GM21576 (cell line): ENCODE measurements at regions not wholly inside any gene's neighbourhood (a gene's known extent, or its start where the extent isn't known, plus 50 kb on each side); places are given as distances from the start of the nearest gene placed in this dataset.
"Not testable (repeated sequence)": the region's sequence is repeated elsewhere in the genome, so short reads cannot be mapped to it uniquely, and the experiment has no call there.

Experiments
- ATAC-seq: cut with Tn5 transposase; IDR thresholded peaks from one replicate; pipeline ENCODE4 v1.9.1; 2021; ENCODE audit warnings: mild to moderate bottlenecking, moderate library complexity; ENCODE audit not compliant: unreplicated experiment

DNA sequence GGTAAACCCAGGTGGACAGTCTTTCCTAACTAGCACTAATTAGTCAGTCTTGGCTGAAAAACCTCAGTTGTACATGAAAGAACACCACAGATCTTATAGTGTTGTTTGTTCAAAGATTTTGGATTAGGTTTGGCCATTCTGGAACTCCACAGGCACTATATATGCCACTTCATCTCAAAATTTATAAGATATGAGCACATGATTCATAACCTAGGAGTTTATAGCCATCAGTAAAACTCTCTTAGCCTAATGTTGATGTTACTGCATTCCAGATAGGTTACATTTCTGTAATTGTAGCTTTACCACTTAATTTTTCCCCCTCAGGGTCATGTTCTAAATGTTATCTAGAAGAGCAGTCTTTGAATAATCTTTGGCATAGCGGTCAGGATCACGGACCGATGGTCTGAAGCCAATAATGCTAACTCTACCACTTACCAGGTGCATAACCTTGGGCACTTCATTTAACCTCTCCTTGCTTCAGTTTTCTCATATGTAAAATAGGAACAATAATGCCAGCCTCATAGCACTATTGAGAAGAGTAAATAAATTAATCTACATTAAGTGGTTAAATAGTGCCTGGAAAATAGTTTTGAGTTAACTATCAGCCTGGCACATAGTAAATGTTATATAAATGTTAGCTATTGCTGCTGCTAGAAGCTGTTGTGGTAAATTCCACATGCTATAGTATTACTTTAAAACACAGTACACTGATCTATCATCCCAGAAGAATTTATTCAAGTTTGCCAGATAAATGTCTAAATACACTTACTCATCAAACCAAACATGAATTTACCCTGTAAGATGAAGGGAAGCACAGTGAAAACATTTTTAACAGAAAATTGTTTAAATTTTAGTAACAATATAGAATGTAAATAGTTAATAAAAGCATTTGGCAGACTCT is 743.9 kb downstream of the NR2F1-AS1 start:
- no peak for ATAC-seq

DNA sequence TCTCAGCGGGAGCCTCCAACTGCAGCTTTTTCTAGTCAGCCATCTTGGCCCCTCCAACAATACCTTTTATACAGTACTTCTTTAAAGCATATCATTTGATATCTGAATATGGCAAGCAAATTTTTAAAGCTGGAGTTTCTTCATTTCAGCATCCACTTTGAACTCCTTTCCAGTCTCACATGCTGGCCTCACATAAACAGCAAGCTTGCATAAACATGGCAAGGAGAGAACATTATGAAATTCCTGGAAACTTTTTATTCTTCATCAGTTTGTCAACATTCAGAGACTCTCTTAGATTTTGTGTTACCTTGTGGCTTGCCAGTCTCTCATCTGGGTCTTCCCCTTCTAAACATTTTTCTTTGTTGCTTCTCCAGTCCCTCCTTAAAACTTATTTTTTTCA is 745.3 kb downstream of the NR2F1-AS1 start:
- no peak for ATAC-seq

DNA sequence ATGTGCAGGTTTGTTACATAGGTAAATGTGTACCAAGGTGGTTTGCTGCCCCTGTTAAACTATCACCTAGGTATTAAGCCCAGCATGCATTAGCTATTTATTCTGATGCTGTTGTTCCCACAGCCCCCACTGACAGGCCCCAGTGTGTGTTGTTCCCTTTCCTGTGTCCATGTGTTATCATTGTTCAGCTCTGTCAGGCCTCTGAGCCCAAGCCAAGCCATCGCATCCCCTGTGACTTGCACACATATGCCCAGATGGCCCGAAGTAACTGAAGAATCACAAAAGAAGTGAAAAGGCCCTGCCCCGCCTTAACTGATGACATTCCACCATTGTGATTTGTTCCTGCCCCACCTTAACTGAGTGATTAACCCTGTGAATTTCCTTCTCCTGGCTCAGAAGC is 757.5 kb downstream of the NR2F1-AS1 start:
- ATAC-seq = not testable (repeated sequence)

DNA sequence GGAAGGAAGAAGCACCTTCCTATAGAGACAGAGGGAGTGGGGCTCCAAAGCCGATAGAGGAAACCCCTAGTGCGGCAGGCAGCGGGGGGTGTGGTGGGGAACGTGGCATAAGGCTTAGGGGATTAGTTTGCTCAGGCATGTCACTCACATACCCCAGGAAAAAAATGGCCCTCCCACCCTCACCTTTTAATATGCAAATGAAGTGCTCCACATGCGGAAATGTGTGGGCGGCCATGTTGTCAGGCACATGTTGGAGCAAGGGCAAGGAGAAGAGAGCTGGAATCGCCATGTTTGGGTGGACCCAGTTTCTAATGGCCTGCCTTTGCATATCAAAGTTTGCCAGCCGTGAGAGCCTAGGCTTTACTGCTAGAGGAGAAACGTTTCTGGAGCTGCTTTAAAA is 758.8 kb downstream of the NR2F1-AS1 start:
- ATAC-seq = no peak

DNA sequence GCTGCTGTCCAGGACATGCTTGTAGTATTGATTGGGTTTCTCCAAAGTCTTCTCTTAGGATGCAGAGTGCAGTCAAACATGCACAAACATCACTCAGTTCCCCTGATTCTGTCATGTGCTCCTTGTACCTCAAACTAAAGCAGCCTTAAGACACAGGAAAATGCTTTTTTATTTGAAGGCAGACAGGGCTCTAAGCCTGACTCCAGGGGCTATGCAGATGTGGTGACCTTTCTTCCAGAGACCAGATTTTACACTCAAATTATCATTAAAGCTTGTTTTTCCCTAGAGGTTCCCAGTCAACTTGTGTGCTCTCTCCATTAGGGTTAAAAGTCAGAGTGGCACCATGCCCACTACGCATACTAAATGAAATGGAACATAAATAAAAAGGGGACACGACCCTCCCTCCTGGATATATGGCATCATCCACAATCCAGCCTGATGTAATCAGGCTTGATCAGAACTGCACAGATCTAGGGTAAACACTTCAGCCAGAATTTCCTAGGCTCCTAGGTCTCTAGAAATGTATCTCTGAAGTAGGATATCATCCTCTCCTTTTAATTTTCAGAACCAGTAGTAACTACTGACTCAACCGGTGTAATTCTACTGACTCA is 771.1 kb downstream of the NR2F1-AS1 start:
- ATAC-seq = no peak

DNA sequence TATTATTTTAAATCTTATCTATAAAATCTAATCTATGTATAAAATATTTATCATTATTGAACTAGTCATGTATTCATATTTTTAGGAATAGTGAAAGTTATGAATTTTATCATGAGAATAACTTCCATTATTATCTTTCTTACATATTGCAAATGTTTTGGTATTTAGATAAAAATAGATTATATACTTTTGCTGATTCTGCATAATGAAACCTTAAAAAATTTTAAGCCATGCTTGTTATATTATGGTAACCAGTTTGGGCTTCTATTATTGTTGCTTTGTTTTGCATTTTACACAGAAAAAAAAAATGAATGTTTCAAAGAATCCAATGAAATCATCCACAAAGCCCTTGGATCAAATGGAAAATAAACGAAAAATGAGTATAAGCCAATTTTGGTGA is 772.5 kb downstream of the NR2F1-AS1 start:
- no peak for ATAC-seq

DNA sequence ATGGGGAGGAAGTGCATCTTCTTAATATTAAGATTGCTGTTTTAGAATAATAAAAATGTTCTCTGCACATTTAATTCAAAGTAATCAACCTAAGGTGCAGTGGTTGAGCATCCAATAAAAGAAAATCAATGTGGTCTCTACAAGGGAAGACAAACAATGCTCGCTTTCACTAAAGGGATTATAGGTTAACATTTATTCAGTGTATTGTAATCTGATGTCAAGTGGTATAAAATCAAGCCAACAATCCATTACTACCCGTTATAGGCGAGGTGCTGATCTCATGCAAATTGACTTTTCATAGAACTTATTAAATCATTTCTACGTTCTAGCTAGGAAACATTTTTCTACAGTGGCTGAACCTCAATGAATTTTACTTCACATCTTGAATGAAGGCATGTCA is 773.9 kb downstream of the NR2F1-AS1 start:
- ATAC-seq = no peak

DNA sequence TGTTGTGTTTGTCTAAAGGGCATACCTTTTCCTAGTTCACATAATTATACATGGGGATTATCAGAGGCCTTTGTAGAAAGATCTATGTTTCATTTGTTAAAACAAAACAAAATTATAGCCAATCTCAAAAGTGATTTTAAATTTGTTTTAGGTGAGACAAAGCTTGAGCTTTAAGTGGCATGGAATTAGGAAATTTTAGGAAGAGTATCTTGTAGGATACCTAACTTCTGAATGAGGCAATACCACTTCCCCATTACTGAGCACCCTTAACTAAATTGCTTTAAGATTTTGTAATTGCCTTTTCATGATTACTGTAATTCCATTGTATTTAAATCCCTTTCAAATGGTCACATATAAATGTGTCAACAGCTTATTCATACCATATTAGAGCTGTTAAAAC is 775.6 kb downstream of the NR2F1-AS1 start:
- no peak for ATAC-seq

DNA sequence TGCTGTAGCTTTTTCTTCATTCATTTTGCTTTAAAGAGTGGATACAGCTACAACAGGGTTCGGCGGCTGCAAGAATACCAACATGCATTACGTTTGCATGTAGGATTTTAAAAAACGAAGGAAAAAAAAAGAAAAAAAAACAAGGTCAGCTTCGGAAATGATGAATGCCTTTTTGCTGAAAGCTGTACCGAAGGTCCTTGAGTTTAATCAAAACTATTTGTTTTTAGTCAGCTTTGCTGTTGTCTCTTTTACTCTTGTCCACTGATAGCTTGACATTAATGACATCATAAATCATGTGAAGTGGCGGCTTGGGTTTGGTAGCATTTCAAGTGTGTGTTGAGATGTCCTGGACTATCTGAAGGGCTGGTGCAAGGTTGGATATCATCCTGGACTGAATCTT is 779.1 kb downstream of the NR2F1-AS1 start:
- ATAC-seq = no peak

DNA sequence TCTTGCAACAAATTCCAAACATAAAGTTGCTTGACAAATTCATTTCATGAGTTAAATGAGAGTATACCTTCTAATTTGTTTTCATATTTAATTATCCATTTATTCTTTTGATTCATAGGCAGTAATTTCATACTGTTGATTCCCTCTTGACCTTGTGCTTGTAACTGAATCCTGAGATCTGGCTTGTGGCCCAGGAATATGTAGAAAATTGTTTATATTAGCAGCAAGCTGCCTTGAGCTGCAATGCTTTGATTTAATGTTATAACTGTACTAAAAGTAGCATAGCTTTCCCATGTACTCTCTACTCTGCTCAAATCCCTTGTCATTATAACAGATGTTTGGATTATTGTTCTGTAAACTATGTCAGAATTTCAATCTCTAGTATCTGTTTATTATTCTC is 780.7 kb downstream of the NR2F1-AS1 start:
- ATAC-seq = no peak

DNA sequence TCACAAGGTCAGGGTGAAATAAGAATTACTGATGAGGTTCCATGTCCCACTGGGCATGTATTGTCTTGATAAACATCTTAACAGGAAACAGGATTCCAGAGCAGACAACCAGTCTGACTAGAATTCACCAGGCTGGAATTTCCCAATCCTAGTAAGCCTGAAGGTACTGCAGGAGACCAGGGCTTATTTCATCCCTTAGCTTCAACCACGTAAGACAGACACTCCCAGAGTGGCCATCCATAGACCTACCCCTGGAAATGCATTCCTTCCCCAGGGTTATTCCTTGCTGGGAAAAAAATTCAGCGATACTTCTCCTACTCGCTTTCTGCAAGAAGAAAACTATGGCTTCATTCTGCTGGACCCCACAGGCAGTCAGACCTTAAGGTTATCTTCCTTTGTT is 785.4 kb downstream of the NR2F1-AS1 start:
- ATAC-seq = no peak

DNA sequence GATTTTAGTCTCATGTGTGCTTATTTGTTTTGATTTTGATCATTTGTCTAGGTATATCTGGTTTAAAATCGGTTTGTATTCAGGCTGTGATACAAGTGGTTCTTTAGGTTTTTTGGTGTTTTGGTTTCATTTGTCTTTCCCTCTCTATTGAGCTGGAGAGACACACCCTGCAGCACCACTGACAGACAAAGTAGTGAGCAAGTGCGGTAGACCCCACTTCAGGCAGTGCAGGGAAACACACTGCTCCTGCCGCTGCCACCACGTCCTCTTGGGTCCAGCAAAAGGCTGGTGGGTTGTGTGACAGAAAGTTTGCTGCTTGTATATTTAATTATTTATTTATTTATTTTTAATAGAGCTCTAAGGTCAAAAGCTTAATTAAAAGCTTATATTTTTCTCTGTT is 801.0 kb downstream of the NR2F1-AS1 start:
- no peak for ATAC-seq

DNA sequence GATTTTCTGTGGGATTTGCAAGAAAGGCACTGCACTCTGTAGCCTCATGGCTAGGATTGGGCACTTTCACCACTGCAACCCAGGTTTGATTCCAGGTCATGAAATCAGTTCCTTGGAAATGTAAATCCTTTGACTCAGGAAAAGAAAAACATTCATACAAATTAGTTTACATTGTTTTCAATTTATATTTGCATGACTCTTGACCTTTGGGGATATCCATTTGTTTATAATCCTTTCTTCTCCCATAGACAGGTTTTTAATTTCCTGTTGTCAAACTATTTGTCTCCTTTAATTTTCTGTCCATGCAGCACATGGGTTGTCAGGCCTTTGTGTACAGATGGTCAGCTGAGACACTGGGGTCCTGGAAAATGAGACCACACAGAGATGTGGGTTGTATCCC is 801.5 kb downstream of the NR2F1-AS1 start:
- no peak for ATAC-seq

DNA sequence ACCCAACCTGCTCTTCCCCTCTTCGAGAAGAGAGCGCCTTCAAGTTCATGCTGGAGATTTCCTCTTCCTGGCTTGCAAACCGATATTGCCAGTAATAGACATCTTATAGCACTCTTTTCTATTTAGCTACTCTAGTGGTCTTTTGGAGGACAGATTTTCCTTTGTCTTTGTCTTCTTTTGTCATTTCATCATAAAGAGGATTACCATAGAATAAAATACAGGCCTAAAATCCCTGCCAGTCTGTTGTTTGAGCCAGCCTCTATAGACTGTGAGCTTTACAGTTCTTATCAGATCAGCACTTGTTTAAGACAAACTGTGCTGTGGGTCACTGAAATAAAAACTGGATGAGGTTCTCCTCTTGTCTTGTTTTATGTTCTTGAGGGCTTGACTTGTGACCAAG is 802.8 kb downstream of the NR2F1-AS1 start:
- ATAC-seq = no peak

DNA sequence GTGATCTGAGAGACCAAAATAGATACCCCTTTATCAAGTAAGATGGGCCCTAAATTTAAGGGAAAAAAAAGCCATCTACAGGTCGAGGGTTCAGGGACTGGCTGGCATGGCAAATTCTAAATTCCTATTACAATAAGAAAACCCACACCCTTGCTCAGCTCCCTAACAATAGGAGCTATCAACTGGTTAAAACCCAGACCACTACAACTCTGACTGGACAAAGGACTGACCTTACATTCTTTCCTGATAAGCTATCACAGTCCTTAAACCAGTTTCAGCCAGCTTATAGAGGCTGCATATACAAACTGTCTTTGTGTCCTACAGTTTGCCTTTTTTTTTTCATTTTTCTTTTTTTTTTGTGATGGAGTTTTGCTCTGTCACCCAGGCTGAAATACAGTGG is 803.6 kb downstream of the NR2F1-AS1 start:
- no peak for ATAC-seq

DNA sequence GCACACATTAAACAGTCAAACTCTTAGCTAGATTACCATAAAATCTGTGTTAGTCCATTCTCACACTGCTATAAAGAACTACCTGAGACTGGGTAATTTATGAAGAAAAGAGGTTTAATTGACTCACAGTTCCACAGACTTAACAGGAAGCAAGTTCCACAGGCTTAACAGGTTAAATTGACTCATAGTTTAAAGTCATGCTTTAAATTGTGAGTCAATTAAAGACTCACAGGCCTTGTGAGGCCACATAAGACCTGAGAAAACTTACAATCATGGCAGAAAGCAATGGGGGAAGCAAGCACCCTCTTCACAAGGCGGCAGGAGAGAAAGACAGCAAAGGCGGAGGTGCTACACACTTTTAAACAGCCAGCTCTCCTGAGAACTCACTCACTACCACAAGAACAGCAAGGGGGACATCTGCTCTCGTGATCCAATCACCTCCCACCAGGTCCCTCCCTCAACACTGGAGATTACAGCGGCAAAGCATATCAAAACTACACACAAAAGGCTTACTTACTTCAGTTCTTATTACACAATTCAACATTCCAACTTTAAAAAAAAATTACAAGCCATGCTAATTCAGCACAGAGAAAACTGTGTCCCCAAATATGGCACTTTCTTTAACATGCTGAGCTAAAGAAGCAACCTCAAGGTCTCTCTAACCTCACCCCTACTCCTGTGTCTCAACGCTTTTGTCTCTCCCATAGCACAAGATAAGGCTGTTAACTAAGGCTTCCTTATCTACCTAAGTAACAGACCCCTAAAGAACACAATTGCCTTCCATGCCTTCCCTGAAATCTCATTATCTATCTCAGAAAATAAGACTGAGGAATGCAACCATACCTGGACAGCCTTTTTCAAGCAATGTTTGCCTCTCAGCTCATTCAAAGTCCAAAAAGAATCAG is 805.1 kb downstream of the NR2F1-AS1 start:
- no peak for ATAC-seq

DNA sequence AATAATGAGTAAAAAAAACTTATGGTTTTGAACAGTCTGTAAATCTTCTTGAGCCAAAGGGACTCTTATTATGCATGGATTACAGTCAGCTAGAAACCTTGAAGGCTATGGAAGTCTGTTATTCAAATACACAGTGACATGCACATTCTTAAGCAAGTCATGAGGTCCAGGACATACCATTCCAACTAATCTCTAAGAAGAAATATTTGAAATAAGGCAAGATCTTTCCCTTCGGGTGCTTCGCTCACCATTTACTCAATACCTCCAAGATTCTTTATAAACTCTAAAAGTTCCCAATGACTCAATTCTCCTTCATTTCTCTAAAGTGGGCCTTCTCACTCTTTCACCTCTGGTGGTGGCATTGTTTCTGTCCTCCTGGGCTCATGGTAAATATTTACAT is 811.0 kb downstream of the NR2F1-AS1 start:
- no peak for ATAC-seq

DNA sequence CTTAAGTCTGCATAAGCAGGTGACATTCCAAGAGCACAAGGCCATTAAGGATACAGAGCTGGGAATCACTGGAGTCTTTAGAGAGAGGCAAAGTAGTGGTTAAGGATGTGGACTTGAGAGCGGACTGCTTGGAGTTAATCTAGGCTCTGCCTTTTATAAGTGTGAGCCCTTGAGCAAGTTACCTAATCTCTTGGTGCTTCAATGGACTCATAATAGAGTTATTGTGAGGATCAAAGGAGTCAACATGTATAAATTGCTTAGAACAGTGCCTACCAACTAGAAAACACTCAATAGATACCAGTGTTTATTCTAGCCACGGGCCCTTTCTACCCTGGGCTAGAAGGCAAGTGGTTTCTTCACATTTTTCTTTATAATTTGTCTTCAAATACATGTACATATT is 819.4 kb downstream of the NR2F1-AS1 start:
- ATAC-seq = no peak

DNA sequence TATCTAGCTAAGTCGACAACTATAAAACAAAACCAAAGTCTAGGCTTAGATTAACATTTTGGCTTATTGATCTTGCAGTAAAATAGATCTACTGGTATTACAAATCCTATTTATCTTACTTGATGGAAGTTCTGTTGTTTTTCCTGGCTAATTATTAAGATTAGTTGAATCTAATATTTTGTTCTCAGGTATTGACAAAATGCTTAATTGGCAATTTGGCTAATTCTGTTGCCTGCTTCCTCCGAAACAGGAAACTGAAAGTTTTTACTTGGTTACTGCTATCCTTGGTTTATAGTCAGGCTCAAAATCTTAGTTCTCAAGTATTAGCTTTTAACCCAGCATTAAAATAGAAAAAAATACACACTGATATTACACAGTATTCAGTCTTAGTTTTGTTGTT is 820.5 kb downstream of the NR2F1-AS1 start:
- no peak for ATAC-seq

DNA sequence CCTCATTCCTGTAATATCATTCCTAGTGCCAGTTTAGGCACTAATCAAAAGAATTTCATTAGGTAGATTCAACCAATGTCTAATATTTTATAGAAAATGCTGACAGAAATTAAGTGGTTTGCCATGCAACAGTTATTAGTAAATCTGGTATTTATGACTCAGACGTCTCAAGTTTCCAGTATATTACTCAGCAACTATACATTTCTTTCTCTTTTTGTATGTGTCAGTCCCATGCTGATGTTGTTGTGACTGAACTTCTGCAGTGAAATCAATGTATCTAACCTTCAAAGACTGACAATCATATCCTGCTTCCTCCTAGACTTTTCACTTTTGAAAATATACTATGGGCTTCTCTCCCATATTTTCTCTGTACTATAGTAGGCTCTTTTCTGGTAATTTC is 822.5 kb downstream of the NR2F1-AS1 start:
- ATAC-seq = no peak

DNA sequence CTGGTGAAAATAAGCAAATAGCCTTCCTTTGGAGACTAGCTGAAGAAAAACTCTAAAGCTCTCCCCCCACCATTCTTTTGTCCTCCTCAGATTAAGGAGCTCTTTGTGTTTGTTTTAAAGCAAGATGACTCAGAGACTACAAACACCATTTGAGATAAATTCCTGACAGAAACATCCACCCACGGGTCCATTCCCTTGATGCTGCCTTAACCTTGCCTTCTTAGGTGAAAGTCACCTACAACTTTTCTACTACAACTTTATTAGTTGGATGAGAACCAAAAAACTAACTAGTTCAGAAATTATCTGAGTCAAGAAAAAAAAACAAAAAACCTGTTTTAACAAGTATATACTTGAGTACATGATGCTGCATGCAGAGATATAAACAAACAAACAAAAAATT is 831.1 kb downstream of the NR2F1-AS1 start:
- ATAC-seq = no peak
